T-helper 17 cell (primary cell): ENCODE measurements at regions not wholly inside any gene's neighbourhood (a gene's known extent, or its start where the extent isn't known, plus 50 kb on each side); places are given as distances from the start of the nearest gene placed in this dataset.

Source experiments
- ATAC-seq: fragments of 150-1000 bp; cut with Tn5 transposase; 2 replicates; pipeline ENCODE4 v1.10.0; 2021; ENCODE audit warnings: mild to moderate bottlenecking, moderate library complexity
- DNase-seq, 3 donors: peaks; one replicate each; pipeline versions ENCODE4 v3.0.0 to v3.0.0-alpha.2; 2020 to 2021
- H3K9me3 ChIP-seq: one replicate; pipeline ENCODE4 v1.7.0; 2013; ENCODE audit warnings: low read length, mild to moderate bottlenecking; ENCODE audit not compliant: control insufficient read depth, poor library complexity, severe bottlenecking
- H3K27ac Mint-ChIP-seq: one replicate; pipeline ENCODE4 v1.8.0; 2022; ENCODE audit warnings: mild to moderate bottlenecking, moderate library complexity, mixed read lengths
- H3K27me3 Mint-ChIP-seq: one replicate; pipeline ENCODE4 v1.8.0; 2022; ENCODE audit warnings: mixed read lengths
- H3K36me3 Mint-ChIP-seq: one replicate; pipeline ENCODE4 v1.8.0; 2022; ENCODE audit warnings: low read depth, mixed read lengths
- H3K4me1 Mint-ChIP-seq: one replicate; pipeline ENCODE4 v1.8.0; 2022; ENCODE audit warnings: mild to moderate bottlenecking, mixed read lengths
- H3K4me3 Mint-ChIP-seq: one replicate; pipeline ENCODE4 v1.8.0; 2022; ENCODE audit warnings: mild to moderate bottlenecking, moderate library complexity, mixed read lengths

DNA sequence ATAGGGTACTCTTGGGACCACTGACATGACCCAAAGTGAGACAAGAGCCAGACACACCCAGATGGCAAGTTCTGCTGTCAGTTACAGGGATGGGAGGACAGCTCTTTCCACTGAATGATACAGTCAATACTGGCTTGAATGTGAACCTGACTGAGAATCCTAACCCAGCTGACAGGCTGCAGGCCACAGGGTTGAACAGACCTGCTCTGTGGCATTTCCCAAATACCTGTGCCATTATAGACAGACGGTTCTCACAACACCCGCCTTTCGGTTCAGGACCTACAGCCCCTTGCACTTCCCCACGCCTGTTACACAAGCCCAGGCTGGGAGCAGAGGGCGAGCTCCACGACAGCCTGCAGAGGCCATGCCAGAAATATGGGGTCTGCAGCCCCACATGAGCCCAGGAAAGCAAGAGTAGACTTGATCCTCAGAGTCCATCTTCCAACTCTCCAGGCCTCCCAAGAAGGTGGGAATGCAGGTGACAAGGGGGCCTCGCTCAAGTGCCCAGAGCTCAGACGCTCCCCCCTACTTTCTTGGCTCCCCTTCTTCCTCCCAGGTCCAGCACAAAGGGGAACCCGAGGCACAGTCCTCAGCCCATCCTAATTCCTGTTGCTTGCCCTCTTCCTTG is 314.3 kb downstream of the SOX9 start:
- Mint-ChIP-seq H3K36me3 (peaks cover 2% of the 10 kb centered on the region), H3K4me3 (no peak overlapping the region), H3K27ac (no peak overlapping the region), H3K4me1 (peaks cover 2% of the 10 kb centered on the region), H3K27me3 (peaks cover 10% of the 10 kb centered on the region)
- H3K9me3 ChIP-seq: no peaks in the 10 kb centered on the region
- no peak for DNase-seq
- ATAC-seq: no peak

DNA sequence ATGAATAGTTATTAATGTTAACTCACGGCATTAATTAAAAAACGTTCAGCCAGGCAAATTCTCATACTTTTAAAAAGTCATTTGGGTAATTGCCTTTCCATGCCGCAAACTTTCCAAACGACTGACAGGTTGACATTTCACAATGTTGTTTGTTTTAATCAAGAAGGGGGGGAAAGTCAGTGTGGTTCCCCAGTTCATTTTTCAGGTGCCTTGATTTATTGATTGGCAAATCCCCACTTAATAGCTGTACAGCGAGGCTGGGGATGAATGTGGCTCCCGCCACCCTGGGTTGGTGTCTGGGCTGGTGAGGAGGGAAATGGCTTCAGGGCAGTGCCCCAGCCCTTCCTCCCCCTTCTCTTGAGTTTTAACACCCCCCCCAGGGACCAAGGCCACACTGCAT is 318.0 kb downstream of the SOX9 start:
- Mint-ChIP-seq H3K27ac (no peak overlapping the region), H3K4me3 (no peak overlapping the region), H3K27me3 (peaks cover 8% of the 10 kb centered on the region), H3K36me3 (peaks cover 2% of the 10 kb centered on the region), H3K4me1 (no peaks in the 10 kb centered on the region)
- no peaks in the 10 kb centered on the region for H3K9me3 ChIP-seq
- DNase-seq (no peak), ATAC-seq (no peak)

DNA sequence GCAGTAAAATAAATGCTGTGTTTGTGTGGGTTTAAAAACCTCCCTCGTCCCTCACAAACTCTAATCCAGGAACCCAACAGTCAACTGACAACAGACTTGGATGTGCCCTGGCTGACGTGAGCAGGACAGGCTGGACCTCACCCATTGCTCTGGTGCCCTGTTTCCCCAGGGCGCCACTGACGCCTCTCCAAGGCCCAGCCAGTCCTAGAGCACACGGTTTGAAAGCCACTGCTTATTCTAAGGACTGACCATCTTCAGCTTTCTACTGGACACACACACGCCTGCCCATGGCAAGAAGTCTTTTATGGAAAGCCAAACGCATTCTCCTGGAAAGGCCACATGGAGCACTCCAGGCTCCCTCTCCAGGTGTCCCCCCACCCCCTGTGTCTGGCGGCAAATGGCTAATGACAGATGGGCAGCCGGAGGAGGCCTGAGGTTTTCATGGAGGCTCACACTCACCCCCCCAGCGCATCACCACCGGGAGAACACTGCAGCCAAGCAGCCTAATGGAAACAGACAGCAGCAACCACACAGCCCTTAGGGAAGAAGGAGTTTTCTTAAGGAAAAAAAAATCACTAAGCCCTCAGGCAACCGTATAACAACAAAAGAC is 319.2 kb downstream of the SOX9 start:
- Mint-ChIP-seq H3K4me3 (no peak overlapping the region), H3K4me1 (no peaks in the 10 kb centered on the region), H3K36me3 (peaks cover 2% of the 10 kb centered on the region), H3K27me3 (peaks cover 8% of the 10 kb centered on the region), H3K27ac (no peak overlapping the region)
- no peak for DNase-seq
- no peak for ATAC-seq
- no peaks in the 10 kb centered on the region for H3K9me3 ChIP-seq

DNA sequence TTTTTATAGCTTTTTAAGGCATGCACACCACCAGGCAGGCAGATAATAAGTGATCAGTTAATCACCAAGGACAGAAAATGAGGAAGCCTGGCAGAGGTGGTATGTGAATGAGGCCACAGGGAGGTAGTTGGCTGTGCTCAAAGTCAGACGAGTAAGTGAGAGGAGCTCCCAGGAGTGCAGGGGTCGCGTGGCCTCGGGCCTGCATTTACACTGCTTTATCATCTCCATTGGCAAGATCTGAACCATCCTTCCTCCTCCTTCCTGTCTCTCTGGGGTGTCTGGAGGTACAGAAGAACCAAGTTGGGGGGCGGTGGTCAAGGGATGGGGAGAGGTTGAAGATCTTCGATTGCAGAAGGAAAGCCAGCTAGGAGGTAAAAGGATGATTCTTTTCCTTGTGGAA is 320.1 kb downstream of the SOX9 start:
- Mint-ChIP-seq H3K4me1 (no peaks in the 10 kb centered on the region), H3K4me3 (no peak overlapping the region), H3K36me3 (peaks cover 2% of the 10 kb centered on the region), H3K27ac (no peak overlapping the region), H3K27me3 (peaks cover 8% of the 10 kb centered on the region)
- H3K9me3 ChIP-seq: no peaks in the 10 kb centered on the region
- DNase-seq: no peak
- no peak for ATAC-seq

DNA sequence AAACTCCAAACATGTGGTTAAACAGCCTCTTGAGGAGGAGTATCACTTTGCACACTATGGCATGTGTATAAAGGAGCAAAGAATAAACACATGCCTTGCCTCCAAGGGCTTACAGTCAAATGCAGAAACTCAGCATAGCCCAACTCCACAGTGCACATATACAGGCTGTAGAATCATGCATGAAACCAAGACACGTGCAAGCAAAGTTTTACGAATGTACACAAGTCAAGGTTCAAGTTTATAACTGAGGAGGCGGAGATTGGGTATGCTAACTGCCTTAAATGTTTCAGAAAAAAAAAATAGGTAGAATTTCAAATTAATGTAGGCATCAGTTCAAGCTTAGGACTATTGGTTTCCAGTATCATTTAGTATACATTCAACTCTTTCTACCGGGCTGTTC is 321.1 kb downstream of the SOX9 start:
- H3K4me3 Mint-ChIP-seq: no peak overlapping the region
- no peaks in the 10 kb centered on the region for H3K4me1 Mint-ChIP-seq
- peaks cover 7% of the 10 kb centered on the region for H3K27me3 Mint-ChIP-seq
- no peaks in the 10 kb centered on the region for H3K9me3 ChIP-seq
- H3K36me3 Mint-ChIP-seq: no peaks in the 10 kb centered on the region
- DNase-seq: no peak
- no peak overlapping the region for H3K27ac Mint-ChIP-seq
- ATAC-seq: no peak

DNA sequence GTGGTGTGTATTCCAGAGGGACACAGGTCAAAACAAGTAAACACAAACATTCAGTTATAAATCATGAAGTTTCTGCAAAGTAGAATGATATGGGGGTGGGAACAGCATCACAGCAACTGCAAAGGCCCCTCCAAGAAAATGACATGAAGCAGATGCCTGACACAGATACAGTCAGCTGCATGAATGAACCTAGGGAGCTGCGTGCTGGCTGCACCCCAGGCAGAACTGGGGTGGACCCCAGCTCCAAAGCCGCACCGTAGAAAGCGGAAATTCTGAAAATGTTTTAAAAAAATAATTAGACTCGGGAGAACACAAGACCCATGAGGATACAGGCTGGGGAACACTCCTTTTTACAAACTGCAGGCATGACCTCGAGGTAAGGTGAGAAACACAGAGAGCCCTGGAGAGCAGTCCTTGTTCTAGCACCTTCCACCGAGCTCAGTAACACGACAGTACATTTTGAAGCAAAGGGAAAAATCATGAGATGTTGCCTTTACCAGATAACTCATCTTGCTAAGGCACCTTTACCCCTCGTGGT is 323.8 kb downstream of the SOX9 start:
- Mint-ChIP-seq H3K27me3 (peaks cover 9% of the 10 kb centered on the region), H3K27ac (no peak overlapping the region), H3K4me1 (no peaks in the 10 kb centered on the region), H3K4me3 (no peak overlapping the region), H3K36me3 (no peaks in the 10 kb centered on the region)
- DNase-seq: no peak
- H3K9me3 ChIP-seq: no peaks in the 10 kb centered on the region
- no peak for ATAC-seq

DNA sequence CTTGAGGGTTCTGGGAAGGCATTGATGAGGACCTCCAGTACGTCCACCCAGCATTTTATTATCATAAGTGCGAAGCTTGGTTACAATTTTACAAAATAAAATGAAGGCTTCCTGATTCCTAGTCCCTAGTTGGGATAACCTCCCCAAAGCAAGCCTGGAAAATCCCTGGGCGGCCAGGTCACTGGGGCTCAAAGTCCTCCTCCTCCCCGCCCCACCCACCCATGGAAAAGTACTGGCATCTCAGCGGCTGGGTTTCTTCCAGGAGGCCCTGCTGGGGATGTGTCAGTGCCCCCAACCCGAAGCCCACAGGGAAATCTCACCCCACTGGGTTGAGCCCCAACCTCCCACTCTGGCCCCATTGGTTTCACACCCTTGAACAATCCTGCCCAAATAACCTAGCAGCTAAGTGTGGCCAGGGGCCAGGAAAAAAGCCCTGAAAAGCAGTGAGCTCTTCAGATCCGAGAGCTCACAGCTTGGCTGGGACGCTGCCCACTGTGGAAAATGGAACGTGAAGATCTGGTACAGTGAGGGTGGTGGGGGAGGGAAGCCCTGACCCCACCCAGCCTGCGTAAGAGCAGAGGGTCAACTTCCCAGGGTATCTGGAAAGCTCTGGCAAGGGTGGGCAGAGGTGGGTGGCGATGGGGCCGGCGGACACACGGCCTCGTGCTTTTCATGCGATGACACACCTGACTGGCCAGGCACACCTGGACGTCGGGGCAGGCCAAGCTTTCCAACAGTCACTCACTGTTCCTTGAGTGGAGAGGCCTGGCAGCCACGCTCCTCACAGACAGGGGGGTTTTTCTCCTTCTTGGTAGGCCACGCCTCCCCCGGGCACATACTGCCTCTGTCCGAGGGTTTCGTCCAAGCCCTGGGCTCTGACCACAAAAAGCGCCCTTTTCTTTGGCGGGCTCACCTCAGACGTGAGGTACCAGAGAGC is 324.5 kb downstream of the SOX9 start:
- Mint-ChIP-seq H3K4me3 (no peak overlapping the region), H3K36me3 (no peaks in the 10 kb centered on the region), H3K27me3 (peaks cover 9% of the 10 kb centered on the region), H3K4me1 (no peaks in the 10 kb centered on the region), H3K27ac (no peak overlapping the region)
- no peak for ATAC-seq
- no peak for DNase-seq
- H3K9me3 ChIP-seq: no peaks in the 10 kb centered on the region

DNA sequence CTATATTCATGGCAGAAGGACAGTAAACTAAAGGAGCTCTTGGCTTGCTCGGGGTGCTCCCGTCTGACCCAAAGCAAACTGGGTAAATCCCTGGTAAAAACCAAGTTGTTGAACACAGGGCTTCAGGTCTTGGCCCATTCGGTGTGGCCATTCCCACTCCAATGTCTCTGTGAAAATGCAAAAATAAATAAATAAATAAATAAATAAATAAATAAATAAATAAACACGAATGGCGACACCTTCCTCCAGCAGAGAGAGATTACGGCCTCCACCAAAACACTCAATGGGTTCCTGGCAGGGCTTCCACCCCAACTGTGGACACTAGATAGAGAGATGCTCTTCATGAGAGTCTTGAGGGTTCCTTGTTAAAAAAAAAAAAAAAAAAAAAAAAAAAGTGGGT is 325.3 kb downstream of the SOX9 start:
- Mint-ChIP-seq H3K27me3 (peaks cover 9% of the 10 kb centered on the region), H3K4me1 (no peaks in the 10 kb centered on the region), H3K36me3 (no peaks in the 10 kb centered on the region), H3K27ac (no peak overlapping the region), H3K4me3 (no peak overlapping the region)
- no peak for DNase-seq
- no peaks in the 10 kb centered on the region for H3K9me3 ChIP-seq
- no peak for ATAC-seq

DNA sequence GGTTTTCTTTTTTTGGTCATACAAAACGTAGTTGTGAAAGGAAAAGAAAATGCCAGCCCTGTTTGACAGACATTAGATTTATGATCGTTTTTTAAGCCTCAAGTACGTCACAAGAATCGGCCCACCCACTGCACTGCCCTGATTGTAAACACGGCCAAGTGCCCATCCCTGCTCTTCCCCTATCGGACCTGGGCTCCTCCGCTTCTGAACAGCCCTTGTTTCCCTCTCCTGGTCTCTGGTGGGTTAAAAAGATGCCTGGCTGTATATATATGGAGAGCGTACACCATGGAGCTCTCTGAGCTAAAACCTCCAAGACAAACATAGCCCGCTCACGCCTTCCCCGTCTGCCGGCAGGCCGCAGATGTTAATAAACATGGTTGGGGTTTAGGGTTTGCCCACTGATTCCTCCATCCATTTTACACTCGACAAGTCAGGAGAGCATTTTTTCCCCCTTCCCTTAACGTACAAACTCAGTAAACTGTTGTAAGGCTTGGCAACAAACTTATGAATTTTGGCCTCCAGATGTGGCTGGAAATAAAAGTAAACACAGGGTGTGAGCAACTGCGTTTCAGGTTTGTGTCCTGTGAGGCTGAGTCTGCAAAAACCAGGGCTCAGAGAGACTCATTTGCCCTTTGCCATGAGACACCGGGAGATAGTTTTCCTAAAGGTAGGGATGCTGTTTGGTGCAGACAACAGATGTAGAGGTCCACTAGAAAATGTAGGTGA is 325.9 kb downstream of the SOX9 start:
- DNase-seq (no peak), ATAC-seq (no peak)
- H3K4me1 Mint-ChIP-seq: no peaks in the 10 kb centered on the region
- H3K27ac Mint-ChIP-seq: no peak overlapping the region
- no peaks in the 10 kb centered on the region for H3K36me3 Mint-ChIP-seq
- H3K27me3 Mint-ChIP-seq: peaks cover 5% of the 10 kb centered on the region
- H3K9me3 ChIP-seq: no peaks in the 10 kb centered on the region
- no peak overlapping the region for H3K4me3 Mint-ChIP-seq

DNA sequence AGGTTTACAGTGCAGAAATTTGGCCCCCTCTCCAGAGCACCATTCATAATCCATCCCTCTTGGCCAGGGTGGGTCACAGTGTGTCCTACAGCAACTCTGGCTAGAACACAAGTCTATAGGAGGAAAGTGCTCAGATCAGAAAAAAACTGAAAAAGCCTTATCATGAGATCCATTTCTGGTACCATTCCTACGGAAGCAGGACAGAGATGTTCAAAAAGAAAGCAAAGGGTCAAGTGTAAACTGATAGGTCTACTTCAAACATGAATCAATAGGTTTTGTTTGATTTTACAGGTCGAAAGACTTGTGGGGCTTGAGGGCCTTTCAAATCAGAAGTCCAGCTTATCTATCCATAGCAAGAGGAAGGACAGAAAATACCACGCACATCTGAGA is 326.4 kb downstream of the SOX9 start:
- no peaks in the 10 kb centered on the region for H3K36me3 Mint-ChIP-seq
- H3K4me3 Mint-ChIP-seq: no peak overlapping the region
- ATAC-seq: no peak
- H3K4me1 Mint-ChIP-seq: no peaks in the 10 kb centered on the region
- peaks cover 5% of the 10 kb centered on the region for H3K27me3 Mint-ChIP-seq
- DNase-seq: no peak
- no peaks in the 10 kb centered on the region for H3K9me3 ChIP-seq
- H3K27ac Mint-ChIP-seq: no peak overlapping the region

DNA sequence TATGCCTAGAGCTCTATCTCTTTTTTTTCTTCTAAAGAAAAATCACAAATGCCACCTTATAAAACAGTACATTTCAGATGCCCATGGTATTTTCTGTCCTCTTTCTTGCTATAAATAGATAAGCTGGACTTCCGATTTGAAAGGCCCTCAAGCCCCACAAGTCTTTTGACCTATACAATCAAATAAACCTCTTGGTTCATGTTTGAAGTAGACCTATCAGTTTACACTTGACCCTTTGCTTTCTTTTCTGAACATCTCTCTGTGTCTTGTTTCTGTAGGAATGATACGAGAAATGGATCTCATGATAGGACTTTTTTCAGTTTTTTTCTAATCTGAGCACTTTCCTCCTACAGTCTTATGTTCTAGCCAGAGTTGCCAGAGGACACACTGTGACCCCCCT is 327.2 kb downstream of the SOX9 start:
- Mint-ChIP-seq H3K4me3 (no peak overlapping the region), H3K27ac (no peak overlapping the region), H3K27me3 (peaks cover 5% of the 10 kb centered on the region), H3K4me1 (no peaks in the 10 kb centered on the region), H3K36me3 (no peaks in the 10 kb centered on the region)
- DNase-seq (no peak), ATAC-seq (no peak)
- H3K9me3 ChIP-seq: no peaks in the 10 kb centered on the region

DNA sequence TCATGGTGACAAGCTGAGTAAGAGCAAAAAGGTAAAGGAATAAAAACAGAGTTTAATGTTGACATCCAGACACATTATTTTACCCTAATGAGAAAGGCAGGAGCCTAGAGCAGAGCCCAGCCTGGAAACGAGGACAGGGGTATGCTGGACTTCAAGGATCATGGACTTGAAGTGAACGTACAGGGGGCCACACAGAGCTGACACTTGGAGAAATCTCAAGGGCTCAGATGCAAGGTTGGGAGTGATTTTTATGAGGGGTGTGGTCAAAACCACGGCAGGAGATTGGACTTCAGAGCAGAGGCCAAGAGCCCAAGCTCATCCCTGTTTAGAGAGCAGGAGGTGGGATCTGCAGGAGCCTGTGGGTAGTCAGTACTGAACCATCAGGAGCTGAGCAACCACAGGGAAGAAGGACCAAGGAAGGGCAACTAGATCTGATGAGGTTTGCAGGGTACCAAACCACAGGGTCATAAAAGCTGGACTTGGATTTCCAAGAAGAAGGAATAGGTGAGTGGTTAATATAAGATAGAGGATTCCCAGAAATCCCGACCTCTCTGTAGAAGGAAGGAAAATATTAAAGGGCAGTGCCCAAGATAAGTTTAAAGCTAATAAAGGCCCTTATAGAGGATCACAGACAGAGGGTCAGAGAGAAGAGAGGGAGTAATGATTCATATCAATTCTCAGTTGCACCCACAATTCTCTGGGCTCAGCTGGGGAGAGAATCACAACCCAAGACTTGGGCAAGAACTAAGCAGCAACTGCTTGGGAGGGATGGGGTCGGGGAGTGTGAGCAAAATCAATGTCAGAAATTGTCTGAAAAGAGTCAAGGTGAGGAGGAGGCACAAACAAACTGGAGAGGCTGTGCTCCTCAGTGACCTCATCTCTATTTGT is 331.7 kb downstream of the SOX9 start:
- peaks cover 2% of the 10 kb centered on the region for H3K9me3 ChIP-seq
- no peaks in the 10 kb centered on the region for H3K27me3 Mint-ChIP-seq
- no peak for ATAC-seq
- no peaks in the 10 kb centered on the region for H3K36me3 Mint-ChIP-seq
- no peak overlapping the region for H3K27ac Mint-ChIP-seq
- H3K4me3 Mint-ChIP-seq: no peak overlapping the region
- no peak for DNase-seq
- H3K4me1 Mint-ChIP-seq: no peaks in the 10 kb centered on the region
